Motor neuron (in vitro differentiated cells): ENCODE measurements at regions not wholly inside any gene's neighbourhood (a gene's known extent, or its start where the extent isn't known, plus 50 kb on each side); places are given as distances from the start of the nearest gene placed in this dataset.
"Not testable (repeated sequence)": the region's sequence is repeated elsewhere in the genome, so short reads cannot be mapped to it uniquely, and the experiment has no call there.

Experiments used
- ATAC-seq, 8 experiments: fragments of 200-7000 bp; cut with Tn5 transposase; replicated peaks in 6 of 8; 2 replicates each; pipeline ENCODE4 v1.8.0; 2021; ENCODE audit warnings: mild to moderate bottlenecking in 8 of 8, moderate library complexity in 8 of 8
- H3K27ac ChIP-seq, 2 donors: fragments of 250-450 bp; sonication (Bioruptor Pico); 2 replicates each; pipeline ENCODE4 v1.9.0; 2021; ENCODE audit warnings: antibody characterized with exemption in 2 of 2, mild to moderate bottlenecking in 2 of 2, moderate library complexity in 1 of 2
- H3K4me1 ChIP-seq, 2 donors: fragments of 250-450 bp; sonication (Bioruptor Pico); replicated peaks in 1 of 2; 2 replicates each; pipeline ENCODE4 v1.6.1; 2021; ENCODE audit warnings: antibody characterized with exemption in 2 of 2, mild to moderate bottlenecking in 2 of 2, moderate library complexity in 1 of 2
- H3K4me3 ChIP-seq, 5 donors: fragments of 250-450 bp; sonication (Bioruptor Pico); 2 replicates each; pipeline ENCODE4 v1.9.0; 2021; ENCODE audit warnings: antibody characterized with exemption in 5 of 5, mild to moderate bottlenecking in 5 of 5, moderate library complexity in 4 of 5
- WGBS, 10 experiments: fragments of 450-650 bp; shearing (Covaris generic); methylation state at CpG; one replicate each; pipeline ENCODE4 v1.0.0; 2022; 5-methylcytosine and 5-hydroxymethylcytosine counted together
- in situ Hi-C, 9 experiments: fragments of 400-800 bp; cut with MboI; loops; one replicate each; pipeline ENCODE4 v1.15.0; 2021; ENCODE audit warnings: low sequenced_read_pairs in 9 of 9, low pct_unique_long_range_greater_than_20kb in 2 of 9; ENCODE audit not compliant: unreplicated experiment in 9 of 9

GRCh38 chr2:89814359-89814758 lies 1122.9 kb downstream of the RPIA start:
- in situ Hi-C loops, H3K4me1 ChIP-seq, H3K27ac ChIP-seq, H3K4me3 ChIP-seq, ATAC-seq: not testable (repeated sequence)
- WGBS, 10 experiments: 48 to 84% (median 72%) methylated on average over 15 to 16 of the region's 16 CpGs

- Histone ChIP-seq H3K27ac (no peak overlapping the region), H3K4me3 (no peak overlapping the region), H3K4me1 (no peaks in the 10 kb centered on the region)
- in situ Hi-C loops: no loop called here
- 20 to 77% (median 57%) methylated on average over 12 of the region's 12 CpGs for WGBS, 10 experiments
- ATAC-seq: no peak
Observed at GRCh38 chr2:89818873-89819272, 1127.4 kb downstream of the RPIA start.

- in situ Hi-C loops: no loop called here
- H3K27ac ChIP-seq: no peak overlapping the region
- no peak for ATAC-seq
- WGBS, 10 experiments: 22 to 83% (median 69%) methylated on average over 2 of the region's 2 CpGs
- no peak overlapping the region for H3K4me3 ChIP-seq
- H3K4me1 ChIP-seq: no peaks in the 10 kb centered on the region
Observed at GRCh38 chr2:89819809-89820208, 1128.3 kb downstream of the RPIA start.

GRCh38 chr2:89820248-89820647 lies 1128.8 kb downstream of the RPIA start:
- in situ Hi-C loops: no loop called here
- no peak overlapping the region for H3K4me3 ChIP-seq
- no peak overlapping the region for H3K27ac ChIP-seq
- H3K4me1 ChIP-seq: no peaks in the 10 kb centered on the region
- ATAC-seq: no peak
- 7 to 54% (median 29%) methylated on average over 6 to 9 of the region's 9 CpGs for WGBS, 10 experiments

GRCh38 chr2:89821455-89821945 lies 1130.0 kb downstream of the RPIA start:
- Histone ChIP-seq H3K4me1 (no peaks in the 10 kb centered on the region), H3K27ac (no peak overlapping the region), H3K4me3 (no peak overlapping the region)
- ATAC-seq: no peak
- 2 to 58% (median 24%) methylated on average over 7 to 8 of the region's 8 CpGs for WGBS, 10 experiments
- in situ Hi-C loops: no loop called here

- H3K4me1 ChIP-seq, in situ Hi-C loops: not testable (repeated sequence)
- 10 to 72% (median 40%) methylated on average over 11 of the region's 11 CpGs for WGBS, 10 experiments
Observed at GRCh38 chr2:89822342-89822741, 1130.9 kb downstream of the RPIA start.

GRCh38 chr2:89823556-89823955 lies 1132.1 kb downstream of the RPIA start:
- 6 to 61% (median 41%) methylated on average over 3 to 5 of the region's 5 CpGs for WGBS, 10 experiments
- no peaks in the 10 kb centered on the region for H3K4me1 ChIP-seq
- in situ Hi-C loops: no loop called here
- H3K27ac ChIP-seq: no peak overlapping the region
- no peak for ATAC-seq
- H3K4me3 ChIP-seq: no peak overlapping the region

More at GRCh38 chr2:89822342-89822741, 1130.9 kb downstream of the RPIA start:
- H3K4me3 ChIP-seq, ATAC-seq, H3K27ac ChIP-seq: not testable (repeated sequence)

- Histone ChIP-seq H3K4me1 (no peaks in the 10 kb centered on the region), H3K27ac (no peak overlapping the region), H3K4me3 (no peak overlapping the region)
- ATAC-seq: no peak
- WGBS, 10 experiments: 2 to 64% (median 33%) methylated on average over 2 to 8 of the region's 8 CpGs
- in situ Hi-C loops: no loop called here
Observed at GRCh38 chr2:89825034-89825433, 1133.6 kb downstream of the RPIA start.

GRCh38 chr2:89826741-89827140 lies 1135.3 kb downstream of the RPIA start:
- ATAC-seq: not testable (repeated sequence)
- WGBS, 10 experiments: 20 to 67% (median 47%) methylated on average over 8 to 9 of the region's 9 CpGs

GRCh38 chr2:89827829-89828228 lies 1136.4 kb downstream of the RPIA start:
- H3K27ac ChIP-seq, H3K4me3 ChIP-seq, H3K4me1 ChIP-seq, in situ Hi-C loops, ATAC-seq: not testable (repeated sequence)
- 1 to 53% (median 20%) methylated on average over 2 of the region's 2 CpGs for WGBS, 10 experiments

More at GRCh38 chr2:89826741-89827140, 1135.3 kb downstream of the RPIA start:
- H3K27ac ChIP-seq, H3K4me3 ChIP-seq, H3K4me1 ChIP-seq, in situ Hi-C loops: not testable (repeated sequence)

GRCh38 chr2:89828416-89828815 lies 1136.9 kb downstream of the RPIA start:
- H3K4me3 ChIP-seq, in situ Hi-C loops, ATAC-seq, H3K27ac ChIP-seq, H3K4me1 ChIP-seq: not testable (repeated sequence)
- WGBS, 10 experiments: 2 to 48% (median 22%) methylated on average over 4 of the region's 4 CpGs

- ATAC-seq, in situ Hi-C loops, H3K4me1 ChIP-seq, H3K4me3 ChIP-seq, H3K27ac ChIP-seq: not testable (repeated sequence)
- 5 to 45% (median 26%) methylated on average over 8 of the region's 8 CpGs for WGBS, 10 experiments
Observed at GRCh38 chr2:89828961-89829631, 1137.6 kb downstream of the RPIA start.

GRCh38 chr2:89829828-89830227 lies 1138.4 kb downstream of the RPIA start:
- no peak for ATAC-seq
- no peak overlapping the region for H3K4me3 ChIP-seq
- H3K4me1 ChIP-seq: no peaks in the 10 kb centered on the region
- no peak overlapping the region for H3K27ac ChIP-seq
- in situ Hi-C loops: no loop called here
- WGBS, 10 experiments: 6 to 65% (median 41%) methylated on average over 6 of the region's 6 CpGs
